Panc1 (cell line): ENCODE measurements at regions not wholly inside any gene's neighbourhood (a gene's known extent, or its start where the extent isn't known, plus 50 kb on each side); places are given as distances from the start of the nearest gene placed in this dataset.

Experiments
- ATAC-seq: fragments of 200-7000 bp; cut with Tn5 transposase; 2 replicates; pipeline ENCODE4 v1.9.1; 2020; ENCODE audit warnings: mild to moderate bottlenecking, moderate library complexity
- BruUV-seq: library from RNA; stranded (reverse); fragments of 400-500 nt; replicated peaks from 2 replicates; lab custom pipeline; 2021; lab: Mats Ljungman, UMichigan
- CTCF ChIA-PET: fragments of 300-600 bp; sonication (Branson Sonifier 250); formaldehyde crosslinking; loops from one replicate; lab custom pipeline; 2022; ENCODE audit warnings: antibody characterized with exemption; lab: Charles Lee
- POLR2A ChIA-PET: fragments of 300-600 bp; sonication (Branson Sonifier 250); formaldehyde crosslinking; loops from one replicate; lab custom pipeline; 2022; ENCODE audit warnings: antibody characterized with exemption; lab: Charles Lee
- DNase-seq: peaks from one replicate; pipeline ENCODE4 v3.0.0-alpha.2; 2010; ENCODE audit warnings: low read depth, low spot score
- H3K27ac ChIP-seq: 2 replicates; pipeline ENCODE4 v1.5.1; 2011; ENCODE audit warnings: mild to moderate bottlenecking, low read length, inconsistent platforms
- H3K27me3 ChIP-seq: fragments of 200-500 bp; sonication (Bioruptor generic); 2 replicates; pipeline ENCODE4 v1.6.0; 2014; ENCODE audit warnings: low read length, inconsistent platforms; ENCODE audit not compliant: control insufficient read depth, insufficient read depth
- H3K36me3 ChIP-seq: fragments of 200-500 bp; sonication (Bioruptor generic); 2 replicates; pipeline ENCODE4 v1.5.1; 2014; ENCODE audit warnings: inconsistent platforms, mild to moderate bottlenecking, low read length, moderate library complexity; ENCODE audit not compliant: control insufficient read depth, insufficient read depth
- H3K4me1 ChIP-seq: 2 replicates; pipeline ENCODE4 v1.5.1; 2011; ENCODE audit warnings: inconsistent platforms, mild to moderate bottlenecking, low read length, moderate library complexity; ENCODE audit not compliant: control insufficient read depth, insufficient read depth
- H3K4me3 ChIP-seq, 2 experiments: 2 replicates each; pipeline ENCODE4 v1.5.1; 2011 to 2012; ENCODE audit warnings: low read depth in 2 of 2, low read length in 2 of 2, mild to moderate bottlenecking in 2 of 2, inconsistent platforms in 1 of 2, moderate library complexity in 1 of 2
- H3K9me3 ChIP-seq: fragments of 200-500 bp; sonication (Bioruptor generic); 2 replicates; pipeline ENCODE4 v1.5.1; 2014; ENCODE audit warnings: low read depth, mild to moderate bottlenecking, inconsistent platforms, low read length, moderate library complexity; ENCODE audit not compliant: control insufficient read depth, insufficient read depth
- POLR2AphosphoS5 ChIP-seq: IDR thresholded peaks from 2 replicates; pipeline ENCODE4 v1.6.1; 2012; ENCODE audit warnings: mild to moderate bottlenecking, low read depth, low read length, moderate library complexity
- SIN3A ChIP-seq: IDR thresholded peaks from 2 replicates; pipeline ENCODE4 v1.6.1; 2012; ENCODE audit warnings: low read depth, mild to moderate bottlenecking, low read length, moderate library complexity, borderline replicate concordance; ENCODE audit not compliant: insufficient read depth
- TCF7L2 ChIP-seq: IDR thresholded peaks from 2 replicates; pipeline ENCODE4 v1.6.1; 2011; ENCODE audit warnings: mild to moderate bottlenecking, low read depth, low read length, inconsistent platforms
- in situ Hi-C: cut with HindIII; loops from 2 replicates; pipeline ENCODE4 v1.10.0; 2016; ENCODE audit warnings: low sequenced_read_pairs, low pct_unique_long_range_greater_than_20kb
- intact Hi-C: fragments of 100-400 bp; cut with micrococcal nuclease; formaldehyde crosslinking; loops from one replicate; pipeline ENCODE4 v1.10.0; 2022; ENCODE audit not compliant: unreplicated experiment
- TF ChIP-seq, protein P1 (sequence below): fragments of 450-650 bp; IDR thresholded peaks from 2 replicates; pipeline ENCODE4 v1.5.1; 2017; ENCODE audit warnings: mild to moderate bottlenecking
- TF ChIP-seq, protein P2 (sequence below), 2 experiments: IDR thresholded peaks; 2 replicates each; pipeline ENCODE4 v1.6.1; 2011 to 2012; ENCODE audit warnings: low read depth in 2 of 2, control low read depth in 1 of 2, low read length in 1 of 2, mild to moderate bottlenecking in 1 of 2, moderate library complexity in 1 of 2; ENCODE audit not compliant: insufficient read depth in 1 of 2

DNA sequence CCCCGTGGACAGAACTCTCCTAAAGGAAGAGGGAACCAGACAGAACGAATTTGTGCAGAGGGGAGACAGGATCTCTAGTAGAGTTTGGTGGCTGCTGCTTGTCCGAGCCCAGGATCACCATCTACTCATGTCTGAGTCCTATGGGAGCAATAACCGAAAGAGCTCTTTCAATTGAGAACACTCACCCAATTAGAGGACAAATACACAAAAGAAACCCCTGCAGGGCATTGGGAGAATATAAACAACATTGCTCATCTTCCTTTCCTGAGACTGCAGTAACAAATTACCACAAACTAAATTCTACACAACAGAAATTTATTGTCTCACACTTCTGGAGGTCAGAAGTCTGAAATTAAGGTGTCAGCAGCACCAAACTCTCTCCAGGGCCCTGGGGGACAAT lies 65.6 kb downstream of the SPINK2 start:
- Histone ChIP-seq H3K27me3 (no peaks in the 10 kb centered on the region), H3K27ac (no peak overlapping the region), H3K4me1 (no peaks in the 10 kb centered on the region), H3K4me3 (no peak overlapping the region), H3K9me3 (no peaks in the 10 kb centered on the region), H3K36me3 (no peaks in the 10 kb centered on the region)
- no TSS peak for BruUV-seq
- in situ Hi-C loops, result no loop called here
- DNase-seq (no peak), ATAC-seq (no peak)
- ChIA-PET CTCF (no interaction called here), POLR2A (interaction anchor here (0.6 kb wide), 1 partner anchor 321 kb away, joined by 4 read pairs; the partner anchor contains the start of gene PPAT)
- intact Hi-C loops, result no loop called here
- TF ChIP-seq POLR2AphosphoS5 (no peak), TCF7L2 (no peak), SIN3A (no peak)
- TF ChIP-seq, protein P1, sequence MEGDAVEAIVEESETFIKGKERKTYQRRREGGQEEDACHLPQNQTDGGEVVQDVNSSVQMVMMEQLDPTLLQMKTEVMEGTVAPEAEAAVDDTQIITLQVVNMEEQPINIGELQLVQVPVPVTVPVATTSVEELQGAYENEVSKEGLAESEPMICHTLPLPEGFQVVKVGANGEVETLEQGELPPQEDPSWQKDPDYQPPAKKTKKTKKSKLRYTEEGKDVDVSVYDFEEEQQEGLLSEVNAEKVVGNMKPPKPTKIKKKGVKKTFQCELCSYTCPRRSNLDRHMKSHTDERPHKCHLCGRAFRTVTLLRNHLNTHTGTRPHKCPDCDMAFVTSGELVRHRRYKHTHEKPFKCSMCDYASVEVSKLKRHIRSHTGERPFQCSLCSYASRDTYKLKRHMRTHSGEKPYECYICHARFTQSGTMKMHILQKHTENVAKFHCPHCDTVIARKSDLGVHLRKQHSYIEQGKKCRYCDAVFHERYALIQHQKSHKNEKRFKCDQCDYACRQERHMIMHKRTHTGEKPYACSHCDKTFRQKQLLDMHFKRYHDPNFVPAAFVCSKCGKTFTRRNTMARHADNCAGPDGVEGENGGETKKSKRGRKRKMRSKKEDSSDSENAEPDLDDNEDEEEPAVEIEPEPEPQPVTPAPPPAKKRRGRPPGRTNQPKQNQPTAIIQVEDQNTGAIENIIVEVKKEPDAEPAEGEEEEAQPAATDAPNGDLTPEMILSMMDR, result no peak
- TF ChIP-seq, protein P2, sequence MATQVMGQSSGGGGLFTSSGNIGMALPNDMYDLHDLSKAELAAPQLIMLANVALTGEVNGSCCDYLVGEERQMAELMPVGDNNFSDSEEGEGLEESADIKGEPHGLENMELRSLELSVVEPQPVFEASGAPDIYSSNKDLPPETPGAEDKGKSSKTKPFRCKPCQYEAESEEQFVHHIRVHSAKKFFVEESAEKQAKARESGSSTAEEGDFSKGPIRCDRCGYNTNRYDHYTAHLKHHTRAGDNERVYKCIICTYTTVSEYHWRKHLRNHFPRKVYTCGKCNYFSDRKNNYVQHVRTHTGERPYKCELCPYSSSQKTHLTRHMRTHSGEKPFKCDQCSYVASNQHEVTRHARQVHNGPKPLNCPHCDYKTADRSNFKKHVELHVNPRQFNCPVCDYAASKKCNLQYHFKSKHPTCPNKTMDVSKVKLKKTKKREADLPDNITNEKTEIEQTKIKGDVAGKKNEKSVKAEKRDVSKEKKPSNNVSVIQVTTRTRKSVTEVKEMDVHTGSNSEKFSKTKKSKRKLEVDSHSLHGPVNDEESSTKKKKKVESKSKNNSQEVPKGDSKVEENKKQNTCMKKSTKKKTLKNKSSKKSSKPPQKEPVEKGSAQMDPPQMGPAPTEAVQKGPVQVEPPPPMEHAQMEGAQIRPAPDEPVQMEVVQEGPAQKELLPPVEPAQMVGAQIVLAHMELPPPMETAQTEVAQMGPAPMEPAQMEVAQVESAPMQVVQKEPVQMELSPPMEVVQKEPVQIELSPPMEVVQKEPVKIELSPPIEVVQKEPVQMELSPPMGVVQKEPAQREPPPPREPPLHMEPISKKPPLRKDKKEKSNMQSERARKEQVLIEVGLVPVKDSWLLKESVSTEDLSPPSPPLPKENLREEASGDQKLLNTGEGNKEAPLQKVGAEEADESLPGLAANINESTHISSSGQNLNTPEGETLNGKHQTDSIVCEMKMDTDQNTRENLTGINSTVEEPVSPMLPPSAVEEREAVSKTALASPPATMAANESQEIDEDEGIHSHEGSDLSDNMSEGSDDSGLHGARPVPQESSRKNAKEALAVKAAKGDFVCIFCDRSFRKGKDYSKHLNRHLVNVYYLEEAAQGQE (IDR thresholded peaks at IDR 0.05; ENCODE audit: insufficient read depth in 1 of 2, low read depth in 2 of 2, low read length in 1 of 2), result no peak

DNA sequence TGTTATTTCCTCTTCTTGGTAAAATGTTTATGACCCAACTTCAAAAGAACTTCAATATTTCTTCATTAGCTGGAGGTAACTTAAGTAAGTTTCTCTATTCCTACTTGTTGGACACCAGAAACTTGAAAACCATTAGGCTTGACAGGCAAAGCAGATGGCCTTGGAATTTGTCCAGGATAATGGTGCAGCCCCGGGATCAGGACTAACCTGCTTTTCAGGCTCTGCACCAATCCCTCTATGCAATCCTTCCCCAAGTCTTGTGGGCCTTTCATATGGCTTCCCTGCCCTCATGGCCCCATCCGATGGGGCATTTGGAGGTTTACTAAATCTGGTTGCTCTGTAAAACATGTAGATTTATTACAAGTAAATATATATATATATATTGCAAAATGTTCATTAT lies 68.5 kb downstream of the SPINK2 start:
- Histone ChIP-seq H3K4me3 (no peak overlapping the region), H3K36me3 (no peaks in the 10 kb centered on the region), H3K9me3 (no peaks in the 10 kb centered on the region), H3K27ac (no peak overlapping the region), H3K4me1 (no peaks in the 10 kb centered on the region), H3K27me3 (no peaks in the 10 kb centered on the region)
- ATAC-seq (no peak), DNase-seq (no peak)
- intact Hi-C loops, result no loop called here
- BruUV-seq, result no TSS peak
- POLR2A ChIA-PET, result no interaction called here
- TF ChIP-seq SIN3A (no peak), TCF7L2 (no peak), POLR2AphosphoS5 (no peak)
- TF ChIP-seq, protein P1, result no peak
- TF ChIP-seq, protein P2 (IDR thresholded peaks at IDR 0.05; ENCODE audit: insufficient read depth in 1 of 2, low read depth in 2 of 2, low read length in 1 of 2), result no peak
- CTCF ChIA-PET, result no interaction called here
- in situ Hi-C loops, result no loop called here
